ENCODE measurements at regions not wholly inside any gene's neighbourhood (a gene's known extent, or its start where the extent isn't known, plus 50 kb on each side); places are given as distances from the start of the nearest gene placed in this dataset.
"Not testable (repeated sequence)": the region's sequence is repeated elsewhere in the genome, so short reads cannot be mapped to it uniquely, and the experiment has no call there.

DNA sequence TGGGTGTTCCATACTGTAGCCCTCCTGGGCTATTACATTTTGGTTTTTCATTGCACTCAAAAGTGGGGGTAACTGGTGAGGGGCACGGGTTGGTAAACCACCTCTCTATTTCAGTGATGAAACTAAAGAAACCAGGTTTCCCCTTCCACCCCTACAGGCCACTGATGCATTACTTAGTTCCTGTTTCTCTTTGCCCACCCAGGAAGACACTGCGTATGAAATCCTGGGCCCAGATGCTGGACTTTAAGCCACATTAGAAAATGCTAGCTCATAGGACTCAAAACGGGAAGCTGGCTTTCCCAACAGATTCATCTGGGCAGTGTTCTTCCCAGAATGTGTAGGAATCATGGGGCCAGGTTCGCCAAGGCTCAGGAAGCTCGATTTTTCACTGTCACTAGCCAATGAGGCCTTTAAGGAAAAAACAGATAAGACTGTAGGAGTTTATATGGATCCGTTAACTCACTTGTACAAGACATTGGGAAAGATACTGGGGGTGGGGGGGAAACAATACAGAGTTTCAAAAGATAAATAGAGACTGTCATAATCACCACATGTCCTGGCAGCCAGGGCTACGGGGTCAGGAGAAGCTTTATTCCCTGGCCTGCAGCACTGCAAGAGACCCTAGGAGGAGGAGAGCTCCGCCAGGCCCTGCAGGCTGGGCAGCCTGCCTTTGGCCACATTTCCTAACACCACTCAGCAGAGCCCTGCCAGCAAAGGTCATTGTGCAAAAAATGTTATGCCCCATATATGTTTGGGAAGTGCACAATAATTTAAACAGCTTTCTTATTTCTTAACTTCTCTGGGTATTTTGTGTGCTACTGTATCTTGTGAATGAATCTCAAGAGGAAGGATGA, 228.5 kb upstream of the PLGLB2 start:
- DNase-seq (ENCODE audit: low read depth); H3K4me3 ChIP-seq (ENCODE audit: low read depth, low read length): not testable (repeated sequence)

DNA sequence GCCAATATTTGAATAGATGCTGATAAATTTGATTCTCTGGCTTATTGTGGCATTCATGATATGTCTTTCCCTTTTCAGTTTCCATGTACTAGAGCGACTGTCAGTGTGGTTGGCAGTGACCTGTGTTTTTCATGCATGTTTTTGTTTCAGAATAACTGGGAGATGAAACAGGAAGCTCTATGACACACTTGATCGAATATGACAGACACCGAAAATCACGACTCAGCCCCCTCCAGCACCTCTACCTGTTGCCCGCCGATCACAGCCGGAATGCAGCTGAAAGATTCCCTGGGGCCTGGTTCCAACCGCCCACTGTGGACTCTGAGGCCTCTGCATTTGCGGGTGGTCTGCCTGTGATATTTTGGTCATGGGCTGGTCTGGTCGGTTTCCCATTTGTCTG, 226.8 kb upstream of the PLGLB2 start:
- DNase-seq (ENCODE audit: low read depth); H3K4me3 ChIP-seq (ENCODE audit: low read depth, low read length): not testable (repeated sequence)

DNA sequence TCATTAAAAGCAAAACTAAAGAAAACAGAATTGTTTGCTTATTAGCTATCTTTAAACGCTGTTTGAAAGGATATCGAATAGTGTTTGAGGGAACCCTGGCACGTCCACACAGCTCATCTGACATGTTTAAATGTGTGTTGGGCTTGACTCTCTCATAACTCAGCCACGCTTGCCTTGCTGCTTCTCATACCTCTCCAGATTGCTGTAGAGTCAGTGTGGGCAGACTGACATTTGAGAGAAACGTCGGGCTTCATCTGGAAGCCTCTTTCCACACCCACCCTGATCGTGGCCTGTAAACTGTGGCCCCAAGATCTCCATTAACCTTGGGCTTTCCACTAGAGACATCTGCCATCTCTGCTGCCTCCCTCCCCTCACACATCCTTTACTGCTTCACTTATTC, 226.4 kb upstream of the PLGLB2 start:
- DNase-seq (ENCODE audit: low read depth); H3K4me3 ChIP-seq (ENCODE audit: low read depth, low read length): not testable (repeated sequence)

DNA sequence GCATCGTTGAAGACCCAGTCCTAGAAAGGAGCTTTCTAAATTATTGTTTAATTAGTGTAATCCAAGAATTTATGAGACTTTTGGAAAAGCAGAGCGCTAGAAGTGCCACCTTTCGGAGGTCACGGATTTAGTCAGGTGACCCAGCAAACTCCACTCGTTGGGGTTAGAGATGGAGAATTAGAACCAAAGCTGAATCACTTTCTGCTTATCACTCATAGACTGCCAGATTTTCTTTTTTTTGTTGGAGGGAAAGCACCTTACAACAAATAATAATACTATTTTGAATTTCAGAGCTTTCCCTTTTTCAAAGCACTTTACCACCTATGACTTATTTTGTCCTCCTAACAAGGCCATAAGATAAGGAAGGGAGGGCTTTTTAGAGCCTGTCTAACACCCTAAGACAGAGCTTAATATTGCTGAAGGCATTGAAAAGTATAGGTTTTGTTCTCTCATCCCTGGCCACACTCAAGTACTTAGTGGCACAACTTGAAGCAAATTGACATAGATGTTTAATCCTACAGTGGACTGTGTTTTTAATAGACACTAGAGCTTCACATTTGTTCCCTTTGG, 223.2 kb upstream of the PLGLB2 start:
- DNase-seq (ENCODE audit: low read depth); H3K4me3 ChIP-seq (ENCODE audit: low read depth, low read length): not testable (repeated sequence)

DNA sequence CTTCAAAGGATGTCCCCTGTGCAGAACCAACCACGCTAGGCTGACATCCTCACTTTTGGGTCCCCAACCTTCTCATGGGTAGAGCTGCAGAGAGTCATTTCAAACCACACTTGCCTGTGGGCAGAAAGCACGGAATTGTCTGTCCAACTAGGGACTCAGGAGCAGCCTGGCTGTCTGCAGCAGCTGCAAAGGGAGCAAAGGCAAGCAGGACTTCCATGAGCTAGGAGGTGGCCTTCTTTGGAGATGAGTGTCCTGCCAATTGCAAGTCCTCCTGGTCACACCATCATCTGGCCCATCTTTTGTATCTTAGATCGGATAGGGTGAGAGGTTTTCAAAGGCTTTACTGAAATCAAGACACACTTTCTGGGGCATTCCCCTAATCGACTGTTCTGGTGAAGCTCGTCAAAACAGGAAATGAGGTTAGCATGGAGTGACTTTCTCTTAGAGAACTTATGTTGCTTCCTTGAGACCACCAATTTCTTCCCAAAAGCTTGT, 222.3 kb upstream of the PLGLB2 start:
- not testable (repeated sequence) for DNase-seq (ENCODE audit: low read depth); H3K4me3 ChIP-seq (ENCODE audit: low read depth, low read length)

DNA sequence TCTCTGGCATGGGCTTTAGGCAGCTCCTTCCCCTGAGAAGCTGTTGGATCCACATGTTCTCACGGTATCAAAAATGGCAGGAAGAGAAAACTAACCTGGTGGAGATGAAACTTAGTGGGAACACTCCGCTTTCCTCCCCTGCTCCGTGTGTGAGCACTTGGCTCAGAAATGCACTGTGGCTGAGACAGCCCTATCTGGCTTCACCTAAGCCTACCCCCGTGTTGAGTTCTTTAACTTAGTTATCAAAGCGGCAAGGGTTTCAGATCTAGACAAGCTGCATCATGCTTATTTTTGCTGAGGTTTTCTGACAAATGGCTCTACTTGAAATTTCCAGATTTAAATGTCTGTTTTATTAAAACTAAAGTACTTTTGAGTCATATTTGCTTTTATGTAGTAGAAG, 221.6 kb upstream of the PLGLB2 start:
- not testable (repeated sequence) for DNase-seq (ENCODE audit: low read depth)

DNA sequence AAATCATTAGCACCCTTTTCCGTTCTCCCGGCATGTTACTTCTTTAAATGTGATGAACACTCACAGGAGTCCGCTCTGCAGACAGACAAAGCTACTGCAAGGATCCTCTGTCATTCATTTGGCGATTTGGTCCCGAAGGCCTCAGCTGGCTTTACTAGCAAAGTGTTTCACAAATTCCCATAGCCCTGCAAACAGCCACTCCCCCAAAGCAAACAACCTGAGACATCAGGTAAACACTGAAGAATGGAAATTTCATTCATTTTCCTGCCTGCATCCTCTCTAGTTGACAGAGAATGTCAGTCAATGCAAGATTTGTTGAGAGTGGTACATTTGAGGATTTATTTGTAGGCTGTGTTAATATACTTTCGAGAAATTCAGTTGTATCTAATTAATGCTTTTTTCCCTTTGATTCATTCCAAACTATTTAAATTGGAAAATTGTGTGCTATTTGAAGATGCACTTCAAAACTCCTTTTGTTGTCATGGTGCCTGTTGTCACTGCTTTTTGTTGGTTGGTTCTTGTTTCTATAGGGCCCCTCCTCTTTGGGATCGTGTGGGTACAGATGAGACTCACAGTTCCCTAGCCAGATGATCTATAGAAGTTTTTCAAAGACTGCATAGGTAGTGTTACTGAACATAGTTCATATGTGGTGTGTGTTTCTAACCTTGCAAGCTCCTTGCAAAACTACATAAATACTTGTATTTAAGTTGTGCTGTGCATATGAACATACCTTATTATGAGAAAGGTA, 215.7 kb upstream of the PLGLB2 start:
- peak; percentile 30 for DNase-seq (ENCODE audit: low read depth)
- not testable (repeated sequence) for H3K4me3 ChIP-seq (ENCODE audit: low read depth, low read length)

More for the DNA sequence above, 221.6 kb upstream of the PLGLB2 start:
- H3K4me3 ChIP-seq (ENCODE audit: low read depth, low read length), result not testable (repeated sequence)

DNA sequence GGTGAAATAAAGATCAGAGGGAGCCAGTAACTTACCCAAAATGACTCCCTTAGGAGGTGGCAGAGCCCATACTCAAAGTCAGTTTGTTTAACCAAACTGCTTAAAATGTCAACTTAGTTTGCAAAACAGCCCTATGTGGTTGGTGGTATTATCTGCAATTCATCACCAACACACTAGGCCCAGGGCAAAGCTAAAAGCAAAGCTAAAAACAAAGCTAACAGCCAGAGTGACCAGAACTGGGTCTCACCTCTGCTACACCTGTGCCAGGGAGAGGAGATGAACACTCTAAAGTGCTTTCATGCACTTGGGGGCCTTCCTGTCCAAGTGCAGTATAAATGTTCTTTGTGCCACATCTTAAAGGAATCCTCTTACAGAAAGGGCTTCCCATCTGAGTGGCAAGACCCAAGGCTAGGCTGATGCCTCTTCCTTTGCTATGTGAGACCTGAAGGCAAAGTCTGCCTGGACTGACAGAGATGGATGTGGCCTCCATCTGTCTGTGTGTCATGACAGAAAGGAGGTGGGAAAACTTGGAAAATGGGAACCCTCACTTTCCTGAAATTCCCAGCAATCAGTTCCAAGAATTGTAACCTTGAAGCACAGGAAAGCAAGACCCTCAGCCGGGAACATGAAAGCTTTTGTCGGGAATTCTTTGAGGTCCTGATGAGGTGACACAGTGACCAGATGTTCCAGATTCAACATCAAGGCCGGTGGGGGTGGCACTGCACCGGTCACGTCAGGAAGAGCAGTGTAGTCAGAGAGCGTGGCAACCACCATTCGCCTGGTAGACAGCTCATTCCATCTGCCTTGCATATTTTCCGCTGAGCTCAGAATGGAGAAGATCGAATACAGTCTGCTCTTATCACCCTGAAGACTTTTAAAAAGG, 214.3 kb upstream of the PLGLB2 start:
- DNase-seq (ENCODE audit: low read depth); H3K4me3 ChIP-seq (ENCODE audit: low read depth, low read length): not testable (repeated sequence)

DNA sequence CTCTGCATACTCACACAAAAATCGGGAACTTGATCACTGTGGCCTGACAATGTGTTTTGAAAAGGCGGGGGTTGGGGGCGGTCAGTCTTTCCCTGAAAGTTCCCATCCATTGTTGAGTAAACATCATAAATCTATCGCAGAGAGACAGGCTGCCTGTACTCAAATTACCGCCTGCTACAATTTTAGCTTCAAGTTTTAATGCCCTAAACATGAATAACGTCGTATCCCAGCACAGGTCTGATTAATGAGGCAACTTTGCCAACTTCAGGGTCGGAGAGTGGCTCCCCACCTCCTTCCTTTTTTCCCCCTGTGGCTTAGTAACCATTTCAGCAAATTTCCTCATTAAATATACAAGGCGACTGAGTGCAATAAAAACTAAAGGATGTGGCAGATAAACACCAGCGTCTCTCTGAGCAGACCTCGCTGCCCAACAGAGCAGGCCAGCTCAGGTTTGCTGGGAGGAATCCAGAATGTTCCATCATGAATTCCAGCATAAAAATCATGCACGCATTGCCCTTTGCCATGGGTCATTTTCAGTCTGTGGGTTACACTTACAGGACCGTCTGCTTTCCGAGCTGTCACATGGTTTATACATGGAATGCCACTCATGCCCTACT, 213.5 kb upstream of the PLGLB2 start:
- DNase-seq (ENCODE audit: low read depth); H3K4me3 ChIP-seq (ENCODE audit: low read depth, low read length): not testable (repeated sequence)

DNA sequence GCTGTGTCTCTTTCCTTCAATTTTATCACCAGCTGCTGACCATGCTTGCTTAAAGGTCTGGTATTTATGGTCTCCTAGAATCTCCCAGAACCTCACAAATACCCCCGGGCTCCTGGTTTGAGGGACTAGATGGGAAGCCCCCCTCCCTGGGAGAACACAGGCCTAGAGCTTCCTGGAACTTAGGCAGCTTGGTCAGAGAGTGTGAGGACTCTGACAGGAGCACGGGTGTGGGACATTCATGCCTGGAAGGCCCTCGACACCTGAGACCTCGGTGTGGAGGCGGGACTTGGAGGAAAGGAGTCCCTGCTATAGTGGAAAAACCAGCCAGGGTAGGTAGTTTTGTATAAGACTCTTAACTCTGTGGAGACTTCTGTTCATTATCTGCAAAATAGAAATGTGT, 211.5 kb upstream of the PLGLB2 start:
- not testable (repeated sequence) for H3K4me3 ChIP-seq (ENCODE audit: low read depth, low read length); DNase-seq (ENCODE audit: low read depth)

DNA sequence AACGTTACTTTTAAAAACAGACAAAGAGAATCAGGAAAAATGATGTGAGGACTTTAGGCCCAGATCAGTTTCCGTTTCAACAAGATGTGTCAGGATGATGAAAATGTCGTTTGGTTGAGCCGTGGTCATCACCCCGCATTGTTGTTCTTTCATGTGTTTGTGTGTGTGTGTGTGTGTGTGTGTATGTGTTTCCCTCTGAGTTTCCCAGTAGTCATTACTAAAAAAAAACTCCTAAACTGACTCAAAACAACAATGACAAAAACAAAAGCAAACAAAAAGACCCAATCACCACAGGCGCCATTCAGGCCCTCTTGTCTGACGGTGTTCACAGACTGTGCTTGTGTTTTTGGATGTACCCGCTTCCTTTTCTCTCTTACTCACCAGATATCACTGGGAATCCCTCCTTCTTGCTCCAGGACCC, 210.6 kb upstream of the PLGLB2 start:
- not testable (repeated sequence) for DNase-seq (ENCODE audit: low read depth); H3K4me3 ChIP-seq (ENCODE audit: low read depth, low read length)

DNA sequence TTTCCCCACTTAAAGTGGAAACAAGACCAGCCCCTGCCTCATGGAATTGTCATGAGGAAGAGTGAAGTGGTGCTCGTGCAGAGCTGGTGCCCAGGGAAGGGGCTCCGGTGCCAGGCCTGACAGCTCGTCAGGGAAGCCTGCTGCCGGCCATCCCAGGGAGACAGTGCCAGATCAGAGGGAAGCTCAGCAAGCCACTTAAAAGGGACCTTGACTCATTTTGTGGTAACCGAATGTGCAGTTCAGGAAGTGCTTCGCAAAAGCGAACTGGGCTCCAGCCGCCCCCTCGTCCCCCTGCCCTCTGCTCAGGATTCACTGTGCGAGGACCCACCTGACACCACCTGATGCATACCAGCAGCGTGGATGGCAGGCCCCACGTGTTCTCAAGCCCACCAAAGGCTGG, 209.6 kb upstream of the PLGLB2 start:
- H3K4me3 ChIP-seq (ENCODE audit: low read depth, low read length); DNase-seq (ENCODE audit: low read depth): not testable (repeated sequence)

DNA sequence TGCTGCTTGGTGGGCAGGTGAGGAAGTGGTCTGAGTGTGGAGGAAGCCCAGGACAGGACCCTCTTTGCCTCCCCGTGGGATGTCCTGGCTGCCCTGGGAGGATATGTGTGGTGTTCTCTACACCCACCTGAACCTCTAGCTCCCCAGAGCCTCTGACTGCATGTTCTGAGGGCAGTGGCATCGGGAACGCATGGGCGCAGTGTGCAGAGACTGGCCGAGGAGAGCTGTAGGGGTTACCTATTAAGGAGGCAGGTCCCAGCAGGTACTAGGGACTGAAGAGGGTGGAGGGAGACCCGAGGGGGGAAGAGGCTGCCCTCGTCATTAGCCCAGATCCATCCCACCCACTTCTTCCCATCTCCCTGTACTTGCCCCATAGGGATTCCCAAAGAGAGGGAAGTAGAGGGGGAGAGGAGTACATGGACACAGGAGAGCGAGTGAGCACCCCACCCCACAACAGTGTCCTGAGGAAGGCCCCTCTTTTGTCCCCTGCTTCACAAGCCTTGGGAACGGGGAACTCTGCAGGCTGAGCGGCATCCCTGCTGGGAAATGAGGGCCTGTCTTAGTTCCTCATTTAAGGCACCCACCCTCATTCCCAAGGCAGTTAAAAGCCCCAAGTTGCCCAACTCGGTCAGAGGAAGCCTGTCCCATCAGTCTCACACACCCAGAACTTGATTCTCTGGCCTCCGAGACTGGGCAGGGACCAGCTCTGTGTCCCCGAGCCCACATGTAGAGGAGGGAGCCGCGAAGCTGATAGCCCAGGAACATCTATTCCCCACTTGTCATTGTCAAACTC, 208.5 kb upstream of the PLGLB2 start:
- not testable (repeated sequence) for DNase-seq (ENCODE audit: low read depth)

DNA sequence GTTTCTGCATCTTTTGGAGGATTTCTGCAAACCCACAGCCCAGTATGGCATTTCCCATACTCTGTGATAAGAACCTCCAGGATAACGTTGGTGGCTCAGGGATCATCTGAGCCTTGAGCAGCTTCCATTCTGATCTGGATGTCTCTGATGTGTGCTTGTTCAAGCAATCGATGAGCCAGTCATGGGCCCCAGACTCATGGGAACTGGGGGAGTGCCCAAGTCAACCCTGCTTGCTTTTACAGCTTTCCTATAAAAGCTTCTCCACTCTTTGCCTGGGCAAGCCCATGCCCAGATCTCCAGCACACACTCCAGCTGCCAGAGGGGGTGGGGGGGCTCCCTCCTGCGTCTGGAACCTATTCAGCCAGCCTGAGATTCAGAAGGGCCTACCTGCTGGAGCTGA, 207.6 kb upstream of the PLGLB2 start:
- H3K4me3 ChIP-seq (ENCODE audit: low read depth, low read length); DNase-seq (ENCODE audit: low read depth): not testable (repeated sequence)

More for the DNA sequence above, 208.5 kb upstream of the PLGLB2 start:
- not testable (repeated sequence) for H3K4me3 ChIP-seq (ENCODE audit: low read depth, low read length)

DNA sequence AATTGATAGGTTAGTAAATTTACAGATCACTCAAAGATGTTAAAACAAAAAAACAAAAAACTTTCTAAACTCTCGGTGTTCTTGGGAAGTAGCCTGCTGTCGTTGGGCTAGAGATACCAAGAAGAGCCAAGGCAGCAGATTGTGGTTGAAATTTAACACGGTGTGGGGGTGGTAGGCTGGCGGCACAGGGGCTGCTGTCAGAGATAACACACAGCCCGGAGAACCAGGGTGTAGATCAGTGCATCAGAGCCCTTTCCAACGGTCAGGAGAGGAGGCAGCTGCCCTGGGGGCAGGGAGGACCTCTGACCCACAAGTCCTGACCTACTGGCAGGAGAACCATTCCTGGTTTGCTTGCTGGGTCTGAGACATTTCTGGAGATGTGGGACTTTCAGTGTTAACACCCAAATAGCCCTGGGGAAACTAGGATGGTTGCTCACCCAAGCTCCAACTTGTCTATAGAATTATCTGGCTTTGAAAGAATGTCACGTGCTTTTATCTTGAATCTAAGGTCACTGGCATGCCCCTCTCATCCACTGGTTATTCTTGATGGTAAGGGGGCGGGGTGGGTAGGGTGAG, 205.2 kb upstream of the PLGLB2 start:
- not testable (repeated sequence) for H3K4me3 ChIP-seq (ENCODE audit: low read depth, low read length); DNase-seq (ENCODE audit: low read depth)

DNA sequence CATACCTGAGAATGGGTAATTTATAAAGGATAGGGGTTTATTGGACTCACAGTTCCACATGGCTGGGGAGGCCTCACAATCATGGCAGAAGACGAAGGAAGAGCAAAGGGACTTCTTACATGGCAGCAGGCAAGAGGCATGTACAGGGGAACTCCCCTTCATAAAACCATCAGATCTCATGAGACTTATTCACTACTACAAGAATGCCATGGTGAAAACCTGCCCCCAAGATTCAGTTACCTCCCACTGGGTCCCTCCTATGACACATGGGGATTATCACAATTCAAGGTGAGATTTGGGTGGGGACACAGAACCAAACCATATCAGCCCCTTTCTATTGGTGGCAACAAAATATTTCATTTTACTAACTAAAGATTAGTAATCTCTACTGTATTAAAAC, 204.1 kb upstream of the PLGLB2 start:
- not testable (repeated sequence) for H3K4me3 ChIP-seq (ENCODE audit: low read depth, low read length); DNase-seq (ENCODE audit: low read depth)

DNA sequence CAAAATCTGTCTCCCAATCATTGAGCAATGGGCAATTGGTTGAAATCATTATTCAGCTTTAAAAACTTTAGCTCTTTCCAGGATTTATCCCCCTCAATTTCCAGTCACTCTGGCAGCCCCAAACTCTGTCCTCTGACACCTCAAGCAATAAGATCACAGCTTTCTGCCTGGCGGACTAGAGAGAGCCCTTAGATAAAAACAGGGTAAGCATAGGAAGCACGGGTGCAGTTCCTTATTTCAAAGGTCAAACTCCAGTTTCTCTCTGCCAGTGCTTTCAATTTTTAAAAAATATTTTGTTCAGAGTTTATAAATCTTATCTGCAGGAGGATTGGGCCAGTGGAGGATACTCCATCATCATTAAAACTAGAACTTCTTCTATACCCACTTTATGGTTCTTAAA, 200.8 kb upstream of the PLGLB2 start:
- not testable (repeated sequence) for DNase-seq (ENCODE audit: low read depth); H3K4me3 ChIP-seq (ENCODE audit: low read depth, low read length)
